Effector memory CD4-positive, alpha-beta T cell (primary cell): ENCODE measurements at regions not wholly inside any gene's neighbourhood (a gene's known extent, or its start where the extent isn't known, plus 50 kb on each side); places are given as distances from the start of the nearest gene placed in this dataset.

Experiments used
- DNase-seq, 3 donors: peaks; one replicate each; pipeline ENCODE4 v3.0.0-alpha.2; 2020
- H3K27ac ChIP-seq: 2 replicates; pipeline ENCODE4 v1.7.0; 2013; ENCODE audit warnings: mild to moderate bottlenecking, low read length, moderate library complexity; ENCODE audit not compliant: insufficient read depth, poor library complexity, severe bottlenecking
- H3K27me3 ChIP-seq: replicated peaks from 2 replicates; pipeline ENCODE4 v1.7.0; 2013; ENCODE audit warnings: mild to moderate bottlenecking, low read length; ENCODE audit not compliant: insufficient read depth, control insufficient read depth, poor library complexity, severe bottlenecking
- H3K36me3 ChIP-seq: 2 replicates; pipeline ENCODE4 v1.7.0; 2013; ENCODE audit warnings: mild to moderate bottlenecking, low read length, moderate library complexity; ENCODE audit not compliant: control insufficient read depth, insufficient read depth
- H3K4me1 ChIP-seq: 2 replicates; pipeline ENCODE4 v1.7.0; 2013; ENCODE audit warnings: low read length, mild to moderate bottlenecking; ENCODE audit not compliant: control insufficient read depth, insufficient read depth, poor library complexity, severe bottlenecking
- H3K4me3 ChIP-seq: 2 replicates; pipeline ENCODE4 v1.7.0; 2013; ENCODE audit warnings: low read length, low read depth, mild to moderate bottlenecking; ENCODE audit not compliant: insufficient read depth, poor library complexity, severe bottlenecking
- H3K9me3 ChIP-seq: 2 replicates; pipeline ENCODE4 v1.7.0; 2013; ENCODE audit warnings: mild to moderate bottlenecking, low read length, moderate library complexity; ENCODE audit not compliant: control insufficient read depth

DNA sequence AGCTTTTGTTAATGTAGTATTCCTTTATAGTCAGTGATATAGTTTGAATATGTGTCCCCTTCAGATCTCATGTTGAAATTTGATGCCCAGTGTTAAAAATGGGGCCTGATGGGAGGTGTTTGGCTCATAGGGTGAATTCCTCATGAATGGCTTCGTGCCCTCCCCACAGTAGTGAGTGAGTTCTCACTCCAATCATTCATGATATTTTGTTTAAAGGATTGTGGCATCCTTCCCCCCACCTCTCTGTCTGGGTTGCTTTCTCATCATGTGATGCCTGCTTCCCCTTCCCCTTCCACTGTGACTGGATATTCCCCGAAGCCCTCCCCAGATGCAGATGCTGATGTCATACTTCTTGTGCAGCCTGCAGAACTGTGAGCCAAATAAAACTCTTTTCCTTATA is 649.8 kb upstream of the NR2F2 start:
- no peaks in the 10 kb centered on the region for H3K36me3 ChIP-seq
- no peak for DNase-seq
- H3K4me3 ChIP-seq: no peak overlapping the region
- H3K4me1 ChIP-seq: no peaks in the 10 kb centered on the region
- H3K27me3 ChIP-seq: no peaks in the 10 kb centered on the region
- H3K27ac ChIP-seq: no peak overlapping the region
- H3K9me3 ChIP-seq: no peaks in the 10 kb centered on the region

- Histone ChIP-seq H3K9me3 (no peaks in the 10 kb centered on the region), H3K27me3 (no peaks in the 10 kb centered on the region), H3K36me3 (no peaks in the 10 kb centered on the region), H3K4me1 (no peaks in the 10 kb centered on the region), H3K4me3 (no peak overlapping the region), H3K27ac (no peak overlapping the region)
- DNase-seq: no peak
Observed at GRCh38 chr15:95681836-95682544, 648.5 kb upstream of the NR2F2 start.

- H3K4me1 ChIP-seq: no peaks in the 10 kb centered on the region
- no peak overlapping the region for H3K27ac ChIP-seq
- DNase-seq: no peak
- H3K36me3 ChIP-seq: no peaks in the 10 kb centered on the region
- no peaks in the 10 kb centered on the region for H3K9me3 ChIP-seq
- H3K4me3 ChIP-seq: no peak overlapping the region
- H3K27me3 ChIP-seq: no peaks in the 10 kb centered on the region
Observed at GRCh38 chr15:95684126-95684525, 646.4 kb upstream of the NR2F2 start.

GRCh38 chr15:95684693-95685115 is 645.8 kb upstream of the NR2F2 start:
- H3K27me3 ChIP-seq: no peaks in the 10 kb centered on the region
- no peaks in the 10 kb centered on the region for H3K36me3 ChIP-seq
- H3K4me3 ChIP-seq: no peak overlapping the region
- no peaks in the 10 kb centered on the region for H3K9me3 ChIP-seq
- no peaks in the 10 kb centered on the region for H3K4me1 ChIP-seq
- H3K27ac ChIP-seq: no peak overlapping the region
- no peak for DNase-seq

DNA sequence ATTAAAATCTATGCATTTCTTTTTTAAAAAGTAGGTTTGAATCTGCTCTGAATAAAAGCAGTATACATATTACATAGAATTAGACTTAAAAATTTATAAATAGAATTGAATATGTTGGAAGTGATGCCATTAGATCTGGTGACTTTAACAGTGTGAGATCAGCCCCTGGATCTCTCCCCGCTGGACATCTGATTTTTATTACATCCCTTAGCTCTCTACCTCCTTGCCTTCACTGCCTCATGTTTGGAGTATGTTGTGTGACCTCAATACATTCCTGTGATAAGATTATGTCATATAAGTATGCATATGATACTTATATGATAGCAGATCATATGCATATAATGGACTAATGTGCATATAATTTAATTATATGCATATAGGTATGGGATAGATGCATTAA is 643.4 kb upstream of the NR2F2 start:
- H3K4me1 ChIP-seq: no peaks in the 10 kb centered on the region
- H3K9me3 ChIP-seq: no peaks in the 10 kb centered on the region
- no peaks in the 10 kb centered on the region for H3K27me3 ChIP-seq
- no peaks in the 10 kb centered on the region for H3K36me3 ChIP-seq
- no peak overlapping the region for H3K4me3 ChIP-seq
- DNase-seq: no peak
- H3K27ac ChIP-seq: no peak overlapping the region

- no peak for DNase-seq
- no peaks in the 10 kb centered on the region for H3K9me3 ChIP-seq
- H3K4me1 ChIP-seq: no peaks in the 10 kb centered on the region
- no peaks in the 10 kb centered on the region for H3K27me3 ChIP-seq
- H3K4me3 ChIP-seq: no peak overlapping the region
- H3K27ac ChIP-seq: no peak overlapping the region
- H3K36me3 ChIP-seq: no peaks in the 10 kb centered on the region
Observed at GRCh38 chr15:95687686-95688085, 642.8 kb upstream of the NR2F2 start.

DNA sequence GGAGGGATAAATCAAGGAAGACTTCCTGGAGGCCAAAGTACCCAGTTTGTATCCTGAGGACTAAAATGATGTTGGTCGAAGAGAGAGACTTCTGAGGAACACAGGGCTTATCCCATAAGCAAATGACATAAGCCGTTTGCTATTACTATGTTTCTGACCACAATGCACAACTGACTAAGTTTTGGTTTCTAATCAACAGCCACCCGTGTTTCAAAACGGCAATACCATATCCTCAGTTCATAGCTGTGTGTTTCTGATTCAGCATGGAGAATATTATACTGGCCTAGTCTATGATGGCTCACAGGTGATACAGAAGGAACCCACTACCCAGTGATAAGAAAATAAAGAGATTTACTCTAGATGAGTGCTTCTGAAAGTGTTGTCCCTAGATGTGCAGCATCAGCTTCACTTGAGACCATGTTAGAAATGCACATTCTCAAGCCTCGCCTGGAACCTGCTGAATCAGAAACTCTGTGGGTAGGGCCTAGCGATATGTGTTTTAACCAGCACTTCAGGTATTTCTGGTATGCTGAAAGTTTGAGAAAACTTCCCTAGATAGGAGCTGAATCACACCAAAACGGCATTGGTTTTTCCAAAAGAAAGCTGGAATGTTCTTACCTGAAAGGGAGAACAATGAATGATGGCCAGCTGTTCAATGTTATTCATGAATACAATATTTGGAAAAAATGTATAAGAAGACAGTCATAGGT is 639.7 kb upstream of the NR2F2 start:
- DNase-seq: no peak
- no peaks in the 10 kb centered on the region for H3K4me1 ChIP-seq
- no peaks in the 10 kb centered on the region for H3K27me3 ChIP-seq
- H3K4me3 ChIP-seq: no peak overlapping the region
- no peak overlapping the region for H3K27ac ChIP-seq
- no peaks in the 10 kb centered on the region for H3K9me3 ChIP-seq
- H3K36me3 ChIP-seq: no peaks in the 10 kb centered on the region

- Histone ChIP-seq H3K27ac (no peak overlapping the region), H3K36me3 (no peaks in the 10 kb centered on the region), H3K4me3 (no peak overlapping the region), H3K27me3 (no peaks in the 10 kb centered on the region), H3K9me3 (no peaks in the 10 kb centered on the region), H3K4me1 (no peaks in the 10 kb centered on the region)
- no peak for DNase-seq
Observed at GRCh38 chr15:95693917-95694316, 636.6 kb upstream of the NR2F2 start.

- no peaks in the 10 kb centered on the region for H3K36me3 ChIP-seq
- no peaks in the 10 kb centered on the region for H3K4me1 ChIP-seq
- no peaks in the 10 kb centered on the region for H3K27me3 ChIP-seq
- no peak overlapping the region for H3K4me3 ChIP-seq
- peaks cover 9% of the 10 kb centered on the region for H3K9me3 ChIP-seq
- DNase-seq: no peak
- H3K27ac ChIP-seq: no peak overlapping the region
Observed at GRCh38 chr15:95698230-95698629, 632.3 kb upstream of the NR2F2 start.

DNA sequence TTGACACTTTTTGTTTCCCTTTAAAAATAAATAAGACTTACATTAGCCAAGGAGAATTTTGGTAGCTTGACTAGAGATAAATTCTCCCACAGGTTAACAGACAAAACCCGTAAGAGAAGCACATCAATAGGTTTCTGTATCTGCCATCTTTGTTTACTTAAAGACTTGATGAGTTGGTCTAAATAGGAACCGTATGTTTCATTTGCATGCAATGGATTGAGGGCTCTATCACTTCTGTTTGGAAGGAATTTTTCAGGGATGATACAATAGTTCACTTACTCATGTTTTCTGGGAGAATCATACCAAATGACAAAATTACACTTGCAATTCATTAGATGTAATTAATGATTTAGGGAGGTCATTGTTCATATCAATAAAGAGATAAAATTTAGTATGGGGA is 631.5 kb upstream of the NR2F2 start:
- Histone ChIP-seq H3K4me1 (no peaks in the 10 kb centered on the region), H3K36me3 (no peaks in the 10 kb centered on the region), H3K27ac (no peak overlapping the region), H3K4me3 (no peak overlapping the region), H3K27me3 (no peaks in the 10 kb centered on the region), H3K9me3 (peaks cover 9% of the 10 kb centered on the region)
- no peak for DNase-seq
